ENCODE measurements at regions not wholly inside any gene's neighbourhood (a gene's known extent, or its start where the extent isn't known, plus 50 kb on each side); places are given as distances from the start of the nearest gene placed in this dataset.

- no peak for DNase-seq (ENCODE audit: low spot score)
- Mint-ChIP-seq H3K27me3 (ENCODE audit: insufficient read depth) (no peaks in the 10 kb centered on the region), H3K9me3 (no peaks in the 10 kb centered on the region), H3K36me3 (ENCODE audit: low read depth) (no peaks in the 10 kb centered on the region), H3K27ac (no peak overlapping the region), H3K4me3 (no peak overlapping the region), H3K4me1 (ENCODE audit: low read depth) (no peaks in the 10 kb centered on the region)
- intact Hi-C loops (cut with micrococcal nuclease), result no loop called here
Measured at GRCh38 chr1:244937099-244937498, 72.8 kb upstream of the HNRNPU start.

- no peak for DNase-seq (ENCODE audit: low spot score)
- no peak overlapping the region for H3K4me3 Mint-ChIP-seq
- no peaks in the 10 kb centered on the region for H3K9me3 Mint-ChIP-seq
- H3K27ac Mint-ChIP-seq, result no peak overlapping the region
- intact Hi-C loops (cut with micrococcal nuclease), result no loop called here
- peaks cover 34% of the 10 kb centered on the region for H3K27me3 Mint-ChIP-seq (ENCODE audit: insufficient read depth)
- H3K4me1 Mint-ChIP-seq (ENCODE audit: low read depth), result peaks cover 14% of the 10 kb centered on the region
- H3K36me3 Mint-ChIP-seq (ENCODE audit: low read depth), result peaks cover 1% of the 10 kb centered on the region
Measured at GRCh38 chr1:244920911-244921761, 56.8 kb upstream of the HNRNPU start.

GRCh38 chr1:244919320-244920282 is 55.3 kb upstream of the HNRNPU start:
- no peak for DNase-seq (ENCODE audit: low spot score)
- Mint-ChIP-seq H3K9me3 (no peaks in the 10 kb centered on the region), H3K27ac (no peak overlapping the region), H3K4me1 (ENCODE audit: low read depth) (peaks cover 14% of the 10 kb centered on the region), H3K36me3 (ENCODE audit: low read depth) (peaks cover 1% of the 10 kb centered on the region), H3K4me3 (peak overlapping the region; percentile 74), H3K27me3 (ENCODE audit: insufficient read depth) (peaks cover 30% of the 10 kb centered on the region)
- intact Hi-C loops (cut with micrococcal nuclease), result loop anchor here (1.0 to 5.0 kb wide), 2 partner anchors 50 to 123 kb away; a partner anchor contains a TSS

GRCh38 chr1:244918421-244919319 is 54.3 kb upstream of the HNRNPU start:
- peak overlapping the region; percentile 82 for H3K4me3 Mint-ChIP-seq

GRCh38 chr1:244917073-244917670 is 52.8 kb upstream of the HNRNPU start:
- H3K27me3 Mint-ChIP-seq (ENCODE audit: insufficient read depth), result peaks cover 29% of the 10 kb centered on the region
- H3K9me3 Mint-ChIP-seq, result no peaks in the 10 kb centered on the region
- intact Hi-C loops (cut with micrococcal nuclease), result loop anchor here (5.0 kb wide), 1 partner anchor 125 kb away; no protein-coding TSS in a partner anchor
- H3K4me3 Mint-ChIP-seq, result no peak overlapping the region
- no peak overlapping the region for H3K27ac Mint-ChIP-seq
- no peaks in the 10 kb centered on the region for H3K36me3 Mint-ChIP-seq (ENCODE audit: low read depth)
- H3K4me1 Mint-ChIP-seq (ENCODE audit: low read depth), result peaks cover 14% of the 10 kb centered on the region
- no peak for DNase-seq (ENCODE audit: low spot score)

More at GRCh38 chr1:244918421-244919319, 54.3 kb upstream of the HNRNPU start:
- Mint-ChIP-seq H3K27ac (peak overlapping the region; percentile 55), H3K27me3 (ENCODE audit: insufficient read depth) (peaks cover 30% of the 10 kb centered on the region), H3K36me3 (ENCODE audit: low read depth) (peaks cover 1% of the 10 kb centered on the region), H3K4me1 (ENCODE audit: low read depth) (peaks cover 14% of the 10 kb centered on the region), H3K9me3 (no peaks in the 10 kb centered on the region)
- intact Hi-C loops (cut with micrococcal nuclease), result loop anchor here (1.0 to 5.0 kb wide), 3 partner anchors 51 to 124 kb away; partner anchors contain the start of gene HNRNPU
- peak; percentile 39 for DNase-seq (ENCODE audit: low spot score)

- Mint-ChIP-seq H3K36me3 (ENCODE audit: low read depth) (no peaks in the 10 kb centered on the region), H3K27me3 (ENCODE audit: insufficient read depth) (peaks cover 26% of the 10 kb centered on the region), H3K9me3 (no peaks in the 10 kb centered on the region), H3K27ac (no peak overlapping the region), H3K4me1 (ENCODE audit: low read depth) (peaks cover 14% of the 10 kb centered on the region), H3K4me3 (no peak overlapping the region)
- DNase-seq (ENCODE audit: low spot score), result no peak
- intact Hi-C loops (cut with micrococcal nuclease), result loop anchor here (5.0 kb wide), 1 partner anchor 127 kb away; no protein-coding TSS in a partner anchor
Measured at GRCh38 chr1:244915736-244916135, 51.4 kb upstream of the HNRNPU start.

GRCh38 chr1:244914761-244915160 is 50.4 kb upstream of the HNRNPU start:
- Mint-ChIP-seq H3K27ac (no peak overlapping the region), H3K36me3 (ENCODE audit: low read depth) (no peaks in the 10 kb centered on the region), H3K4me1 (ENCODE audit: low read depth) (peaks cover 14% of the 10 kb centered on the region), H3K27me3 (ENCODE audit: insufficient read depth) (peaks cover 23% of the 10 kb centered on the region), H3K9me3 (no peaks in the 10 kb centered on the region), H3K4me3 (no peak overlapping the region)
- intact Hi-C loops (cut with micrococcal nuclease), result loop anchor here (5.0 kb wide), 1 partner anchor 128 kb away; no protein-coding TSS in a partner anchor
- DNase-seq (ENCODE audit: low spot score), result no peak
